DND-41 (cell line): ENCODE measurements at regions not wholly inside any gene's neighbourhood (a gene's known extent, or its start where the extent isn't known, plus 50 kb on each side); places are given as distances from the start of the nearest gene placed in this dataset.

ENCODE experiments used
- CTCF ChIP-seq: IDR thresholded peaks from 2 replicates; pipeline ENCODE4 v1.5.1; 2012; ENCODE audit warnings: borderline replicate concordance, low read length, moderate library complexity, mild to moderate bottlenecking; ENCODE audit not compliant: poor library complexity, severe bottlenecking; ENCODE audit errors: extremely low read depth
- EZH2 ChIP-seq: IDR thresholded peaks from 3 replicates; pipeline ENCODE4 v1.6.1; 2012; ENCODE audit warnings: borderline replicate concordance, low read depth, mild to moderate bottlenecking, moderate library complexity, low read length, inconsistent platforms; ENCODE audit not compliant: severe bottlenecking

GRCh38 chrX:39328661-39329060 lies 527.4 kb downstream of the MID1IP1 start:
- TF ChIP-seq CTCF (no peak), EZH2 (no peak)
